Stimulated activated CD8-positive, alpha-beta memory T cell treated with anti-CD3 and anti-CD28 coated beads, Interleukin-12 subunit alpha, Interleukin-12 subunit beta, amount 100 ng/mL, for 24 hours (primary cell): ENCODE measurements at regions not wholly inside any gene's neighbourhood (a gene's known extent, or its start where the extent isn't known, plus 50 kb on each side); places are given as distances from the start of the nearest gene placed in this dataset.

Experiments used
- DNase-seq: peaks from one replicate; pipeline ENCODE4 v3.0.0-alpha.2; 2020; ENCODE audit errors: extremely low read depth

DNA sequence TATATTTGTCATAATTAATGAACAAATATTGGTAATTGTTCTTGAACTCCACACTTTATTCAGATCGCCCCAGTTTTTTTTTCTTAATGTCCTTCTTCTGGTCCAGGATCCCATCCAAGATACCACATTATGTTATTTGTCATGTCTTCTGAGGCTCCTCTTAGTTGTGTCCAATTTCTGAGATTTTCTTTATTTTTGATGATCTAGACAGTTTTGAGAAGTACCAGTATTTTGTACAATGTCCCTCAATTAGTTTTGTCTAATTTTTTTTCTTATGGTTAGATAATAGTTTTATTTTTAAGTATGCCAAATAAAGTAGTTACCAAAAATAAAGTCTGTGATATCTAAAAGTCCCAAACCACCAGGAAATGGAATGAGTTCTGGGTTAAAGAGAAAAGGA is 440.8 kb upstream of the ATP2B1 start:
- DNase-seq, result no peak

GRCh38 chr12:90129366-90130030 is 420.9 kb upstream of the ATP2B1 start:
- DNase-seq, result no peak

DNA sequence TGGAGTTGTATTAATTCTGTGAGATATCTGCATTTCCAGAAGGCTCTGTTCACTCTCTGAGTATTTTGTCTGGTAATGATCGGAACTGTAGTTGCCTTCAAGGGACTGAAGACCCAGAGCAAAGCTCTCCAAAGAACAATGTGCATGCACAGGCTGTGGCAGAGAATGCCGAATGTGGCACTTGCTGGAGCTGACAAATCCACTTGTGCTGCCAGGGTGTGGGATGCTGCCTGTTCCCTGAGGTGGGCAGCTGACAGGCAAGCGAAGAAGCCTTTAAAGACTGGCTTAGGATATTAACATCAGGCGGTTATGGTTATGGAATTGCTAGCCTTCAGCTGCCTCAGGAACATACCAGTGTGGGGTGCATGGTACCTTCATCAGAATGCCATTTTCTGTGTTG is 419.9 kb upstream of the ATP2B1 start:
- DNase-seq, result no peak

DNA sequence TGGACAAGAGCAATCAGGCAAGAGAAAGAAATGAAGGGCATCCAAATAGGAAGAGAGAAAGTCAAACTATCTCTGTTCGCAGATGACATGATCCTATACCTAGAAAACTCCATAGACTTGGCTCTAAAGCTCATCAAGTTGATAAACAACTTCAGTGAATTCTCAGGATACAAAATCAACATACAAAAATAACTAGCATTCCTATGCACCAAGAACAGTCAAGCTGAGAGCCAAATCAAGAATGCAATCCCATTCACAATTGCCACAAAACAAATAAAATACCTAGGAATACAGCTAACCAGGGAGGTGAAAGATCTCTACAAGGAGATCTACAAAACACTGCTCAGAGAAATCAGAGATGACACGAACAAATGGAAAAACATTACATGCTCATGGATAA is 417.5 kb upstream of the ATP2B1 start:
- no peak for DNase-seq

DNA sequence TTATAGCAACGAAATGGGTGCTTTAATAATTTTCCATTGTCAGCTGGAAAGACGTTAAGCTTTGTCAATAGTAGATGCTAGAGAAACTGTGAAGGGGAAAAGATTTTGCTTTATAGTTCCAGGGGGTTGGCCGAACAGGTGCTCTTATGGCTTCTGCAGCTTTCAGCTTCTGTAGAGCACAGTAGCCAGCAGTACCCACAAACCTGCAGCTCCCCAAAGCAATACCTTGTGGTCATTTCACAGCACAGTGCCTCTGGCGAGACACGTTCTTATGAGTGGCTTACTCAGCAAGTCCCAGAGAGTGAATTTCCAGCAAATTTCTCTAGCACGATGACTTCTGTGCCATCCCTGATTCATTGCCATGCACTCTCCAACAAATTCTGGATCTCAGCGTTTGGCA is 416.3 kb upstream of the ATP2B1 start:
- DNase-seq, result no peak

DNA sequence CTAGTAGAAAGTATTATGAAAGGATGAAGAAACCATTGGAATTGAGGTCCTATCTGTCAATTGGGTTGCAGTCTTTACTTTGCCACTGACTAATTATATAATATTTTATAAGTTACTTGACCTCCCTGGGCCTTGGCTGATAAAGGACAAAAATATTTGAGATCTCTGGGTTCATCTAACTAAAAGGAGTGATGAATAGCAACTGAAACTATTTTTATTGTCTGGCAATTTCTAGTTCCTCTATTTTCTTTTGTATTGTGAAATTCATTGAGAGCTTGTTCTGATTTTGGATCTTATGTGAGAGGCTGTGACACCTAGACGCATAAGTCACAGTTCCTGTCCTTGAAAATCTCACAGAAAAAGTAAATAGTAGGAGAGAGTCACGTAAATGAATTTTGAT is 415.7 kb upstream of the ATP2B1 start:
- DNase-seq, result no peak

DNA sequence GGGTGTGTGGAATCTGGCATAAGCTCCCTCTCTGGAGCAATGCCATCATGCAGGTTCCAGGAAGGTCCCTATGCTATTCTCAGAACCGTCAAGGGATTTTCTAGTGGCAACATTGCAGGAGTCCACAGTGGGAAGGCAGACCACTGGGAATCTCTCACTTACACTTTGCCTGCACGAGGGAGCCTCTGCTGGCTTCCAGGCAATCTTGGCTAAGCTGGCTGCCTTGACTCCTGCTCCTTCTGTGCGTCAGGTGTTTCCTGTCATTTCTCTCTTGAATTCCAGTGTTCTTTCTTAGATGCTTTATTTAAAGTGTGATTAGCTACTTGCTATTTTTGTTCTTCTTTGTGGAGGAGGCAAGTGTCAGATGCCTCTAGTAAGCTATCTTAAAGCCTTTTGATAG is 414.0 kb upstream of the ATP2B1 start:
- no peak for DNase-seq

DNA sequence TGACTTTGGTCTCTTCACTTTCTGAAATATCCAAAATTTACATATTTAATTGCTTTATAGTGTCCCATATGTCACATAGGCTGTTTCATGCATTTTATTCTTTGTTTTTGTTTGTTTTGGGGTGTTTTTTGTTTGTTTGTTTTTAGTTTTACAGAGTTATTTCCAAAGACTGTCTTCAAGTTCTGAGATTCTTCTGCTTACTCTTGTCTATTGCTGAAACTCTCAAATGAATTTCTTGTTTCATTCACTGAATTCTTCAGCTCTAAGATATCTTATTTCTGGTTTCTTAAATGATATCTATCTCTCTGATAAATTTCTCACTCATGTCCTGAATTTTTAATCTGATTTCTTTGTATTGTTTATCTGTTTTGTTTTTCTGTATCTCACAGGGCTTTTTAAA is 412.0 kb upstream of the ATP2B1 start:
- DNase-seq, result no peak

GRCh38 chr12:90112666-90113065 is 404.0 kb upstream of the ATP2B1 start:
- no peak for DNase-seq

DNA sequence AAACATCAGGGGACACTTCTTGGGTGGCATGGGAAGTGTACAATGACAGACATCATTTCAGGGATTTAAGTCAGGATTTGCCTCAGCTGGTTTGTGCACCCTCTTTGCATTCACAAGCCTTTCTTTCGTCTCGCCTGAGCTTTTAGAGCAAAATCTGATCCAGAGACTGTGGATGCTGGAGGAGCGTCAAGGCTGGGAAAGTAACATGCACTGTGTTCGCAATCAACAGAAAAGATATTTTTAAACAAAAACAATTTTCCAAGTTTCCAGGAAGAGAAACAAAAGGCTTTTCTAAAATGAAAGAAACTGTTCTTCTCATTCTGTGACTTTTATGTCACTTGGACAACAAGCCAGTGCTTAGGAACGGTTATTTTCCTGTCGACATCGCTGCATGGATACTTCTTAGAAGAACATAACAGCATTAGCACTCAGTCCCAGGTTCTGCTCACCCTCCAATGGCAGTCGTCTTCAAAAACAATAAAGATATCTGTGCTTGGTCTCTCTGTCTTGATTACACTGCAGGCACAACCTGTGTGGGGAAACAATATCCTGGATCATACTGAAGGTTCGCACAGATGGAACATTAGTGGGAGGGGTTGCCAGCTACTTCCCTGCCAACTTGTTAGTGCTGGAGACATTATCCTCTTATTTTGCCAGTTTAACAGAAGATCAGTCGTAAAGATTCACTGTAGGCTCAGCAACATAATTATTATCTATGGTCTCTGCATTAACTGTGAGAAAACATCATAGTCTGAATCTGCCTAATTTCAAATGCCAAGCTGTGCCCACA is 403.3 kb upstream of the ATP2B1 start:
- DNase-seq, result no peak

- DNase-seq, result no peak
Measured at GRCh38 chr12:90106568-90106967, 397.9 kb upstream of the ATP2B1 start.

DNA sequence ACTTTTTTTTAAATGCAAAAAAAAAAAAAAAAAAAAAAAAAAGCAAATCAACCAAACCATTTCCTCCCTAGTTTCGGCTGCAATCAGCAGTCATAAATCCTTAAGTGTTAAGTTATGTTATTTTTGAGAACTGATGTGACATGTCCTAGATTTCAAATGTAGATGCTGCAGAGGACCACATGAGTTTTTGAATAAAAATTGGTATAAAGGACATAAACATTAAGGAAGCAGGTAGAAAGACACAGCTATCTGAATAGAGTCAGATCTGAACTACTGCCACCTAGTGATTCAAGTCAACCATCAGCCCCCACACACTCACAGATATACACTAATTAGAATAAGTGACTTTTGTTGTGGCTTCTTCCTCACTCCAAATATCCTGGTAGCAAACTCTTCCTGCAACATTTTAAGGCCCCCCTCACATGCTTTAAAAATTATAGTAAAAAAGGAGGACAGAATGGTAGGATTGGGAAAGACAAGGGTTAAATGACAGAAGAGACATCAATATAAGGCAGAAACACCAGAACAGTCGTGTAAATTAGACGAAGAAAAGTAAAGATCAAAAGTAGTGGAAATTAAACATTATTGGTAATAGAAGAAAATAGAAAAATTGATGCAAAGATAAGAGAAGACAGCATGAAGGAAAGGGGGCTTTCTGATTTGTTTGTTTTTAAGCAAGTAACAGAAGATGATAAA is 394.5 kb upstream of the ATP2B1 start:
- no peak for DNase-seq

DNA sequence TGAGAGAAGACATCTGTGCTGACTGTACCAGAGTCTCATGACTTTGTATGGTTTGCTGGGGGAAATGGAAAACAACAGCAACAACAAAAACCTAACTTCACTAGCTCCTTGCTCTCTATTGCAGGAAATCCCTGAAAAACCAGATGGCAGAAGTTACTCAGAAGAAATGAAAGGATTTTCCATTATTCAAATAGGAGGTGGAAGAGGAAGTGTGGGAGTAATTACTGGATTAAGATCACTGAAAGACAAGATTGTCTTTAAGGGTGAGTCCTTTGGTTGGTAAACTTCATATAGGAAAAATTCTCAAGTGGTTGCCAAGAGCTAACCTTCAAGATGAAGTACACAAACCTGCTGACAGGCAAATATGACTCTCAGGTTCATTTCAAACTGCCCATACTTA is 391.9 kb upstream of the ATP2B1 start:
- no peak for DNase-seq

- no peak for DNase-seq
Measured at GRCh38 chr12:90099288-90099687, 390.6 kb upstream of the ATP2B1 start.

- DNase-seq, result no peak
Measured at GRCh38 chr12:90098132-90098779, 389.6 kb upstream of the ATP2B1 start.

- DNase-seq, result no peak
Measured at GRCh38 chr12:90091809-90092208, 383.2 kb upstream of the ATP2B1 start.

DNA sequence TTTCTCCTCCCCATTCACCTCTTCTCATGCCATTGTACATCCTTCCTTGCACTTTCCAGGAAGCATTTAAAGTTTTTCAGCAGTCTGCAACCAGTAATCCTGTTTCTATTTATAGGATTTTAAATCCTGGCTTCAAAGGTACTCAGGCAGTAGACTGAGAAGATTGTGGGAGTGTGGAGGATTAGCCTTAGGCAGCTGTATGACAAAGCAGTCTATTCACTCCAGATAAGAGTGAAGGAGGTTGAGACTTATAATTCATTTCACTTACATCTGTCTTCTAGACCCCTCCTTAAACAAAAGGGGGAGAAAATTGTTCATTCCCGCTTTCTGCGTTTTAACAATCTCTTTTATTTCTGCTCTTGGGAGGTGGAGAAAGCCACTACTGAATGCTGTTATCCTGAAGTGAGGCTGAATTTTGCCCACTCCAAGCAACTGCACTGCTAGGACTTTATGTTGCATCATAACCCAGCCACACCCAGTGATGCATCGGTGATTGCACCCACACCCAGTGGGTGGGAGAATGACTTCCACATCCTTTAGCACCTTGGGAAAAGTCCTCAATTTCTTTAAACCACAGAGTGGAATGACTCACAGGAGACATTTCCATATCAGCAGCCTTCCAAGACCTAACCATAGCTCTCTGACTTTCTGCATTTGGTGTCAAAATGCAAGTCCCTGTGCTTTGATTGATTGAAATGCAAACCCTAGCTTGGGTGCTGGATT is 382.5 kb upstream of the ATP2B1 start:
- DNase-seq, result no peak

DNA sequence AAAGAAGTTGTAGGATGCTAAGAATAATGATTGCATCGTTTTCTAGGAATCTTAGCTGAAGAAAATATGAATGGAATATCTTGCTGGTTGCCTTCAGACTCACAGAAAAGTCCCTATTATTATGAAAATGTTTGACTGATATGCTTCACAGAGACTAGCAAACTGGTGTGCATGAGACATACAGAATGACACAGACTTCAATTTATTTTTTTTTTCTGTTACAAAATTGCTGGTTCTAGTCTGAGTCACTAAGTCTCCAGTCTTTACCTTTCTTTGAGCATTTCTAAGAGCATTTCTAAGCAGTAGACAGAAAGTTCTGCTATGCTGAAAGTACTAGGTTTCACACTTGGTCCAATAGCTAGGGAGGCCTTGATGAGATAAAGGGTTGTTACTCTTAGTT is 377.6 kb upstream of the ATP2B1 start:
- no peak for DNase-seq

DNA sequence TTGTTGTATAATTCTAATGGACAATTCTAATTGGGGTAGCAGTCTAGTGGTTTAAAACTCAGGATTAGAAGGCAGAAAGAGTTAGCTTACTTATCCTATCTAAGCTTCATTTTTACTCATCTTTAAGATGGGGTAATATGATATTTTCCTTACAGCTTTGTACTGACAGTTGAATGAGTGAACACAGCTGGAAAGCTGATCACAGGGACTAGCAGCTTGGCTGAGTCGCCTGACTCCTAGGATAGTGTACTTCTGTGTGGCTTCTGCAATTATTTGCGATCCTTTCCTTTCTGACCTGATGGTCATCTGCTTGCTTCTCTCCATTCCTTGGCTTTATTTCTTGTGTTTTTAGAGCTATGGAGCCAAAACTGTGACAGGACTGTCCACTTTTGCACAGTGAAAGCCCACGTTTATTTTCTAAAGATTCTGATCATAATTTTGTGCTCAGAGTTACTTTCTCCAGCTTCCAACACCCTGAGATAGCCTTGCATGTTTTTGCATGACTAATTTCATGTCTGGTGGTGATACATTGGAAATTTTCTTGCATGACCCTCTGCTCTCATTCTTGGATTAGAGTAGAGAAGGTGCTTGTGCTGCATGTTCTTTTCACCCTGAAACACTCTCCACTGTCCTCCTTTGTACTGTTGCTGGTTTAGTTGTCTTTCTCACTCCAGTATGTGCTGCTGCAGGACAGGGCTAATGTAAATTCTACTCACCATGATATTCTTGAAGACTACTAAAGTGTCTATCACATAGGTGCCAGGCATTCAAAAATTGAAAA is 377.0 kb upstream of the ATP2B1 start:
- DNase-seq, result no peak

DNA sequence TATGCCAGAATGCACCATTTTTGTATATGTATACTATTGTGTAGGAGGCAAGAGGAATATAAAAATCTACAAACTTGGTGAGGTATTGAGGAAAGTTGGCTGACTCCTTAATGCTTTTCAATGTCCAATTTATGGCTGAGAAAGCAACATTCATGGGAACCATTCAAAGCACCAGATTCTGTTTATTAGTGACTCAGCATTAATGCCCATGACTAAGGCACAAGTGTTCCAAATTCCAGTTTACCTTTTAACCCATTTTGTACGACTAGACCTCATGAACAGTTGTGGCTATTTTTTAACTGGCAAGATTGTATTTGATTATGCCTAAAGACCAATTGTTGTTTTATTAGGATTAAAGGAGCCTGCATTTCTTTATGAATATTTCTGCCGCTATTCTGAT is 375.4 kb upstream of the ATP2B1 start:
- DNase-seq, result no peak

DNA sequence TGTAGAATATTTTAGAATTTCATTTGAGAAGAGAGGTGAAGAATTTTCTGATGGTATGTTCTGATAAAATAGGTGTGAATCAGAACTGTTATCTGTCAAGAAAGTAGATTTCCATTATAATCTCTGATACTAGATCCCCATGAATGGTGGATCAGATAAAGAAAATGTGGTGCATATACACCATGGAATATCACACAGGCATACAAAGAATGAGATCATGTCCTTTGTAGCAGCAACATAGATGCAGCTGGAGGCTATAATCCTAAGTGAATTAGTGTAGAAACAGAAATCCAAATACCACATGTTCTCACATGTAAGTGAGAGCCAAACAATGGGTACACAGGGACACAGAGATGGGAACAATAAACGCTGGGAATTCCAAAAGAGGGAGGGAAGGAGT is 372.0 kb upstream of the ATP2B1 start:
- no peak for DNase-seq
